ENCODE measurements at regions not wholly inside any gene's neighbourhood (a gene's known extent, or its start where the extent isn't known, plus 50 kb on each side); places are given as distances from the start of the nearest gene placed in this dataset.

DNA sequence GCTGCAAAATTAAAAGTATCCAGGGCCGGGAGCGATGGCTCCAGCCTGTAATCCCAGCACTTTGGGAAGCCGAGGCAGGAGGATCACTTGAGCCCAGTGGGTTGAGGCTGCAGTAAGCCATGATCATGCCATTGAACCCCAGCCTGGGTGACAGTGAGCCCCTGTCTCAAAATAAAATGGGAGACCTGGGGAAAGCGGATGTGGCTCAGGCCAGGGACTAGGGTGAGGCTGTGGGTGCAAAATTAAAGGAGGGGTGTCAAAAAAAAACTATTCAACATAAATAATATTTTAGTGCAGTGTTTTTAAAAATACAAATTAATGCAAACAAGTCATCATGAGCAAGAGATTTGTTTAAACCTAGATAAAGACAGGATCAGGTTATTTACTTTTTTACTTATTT, 100.1 kb upstream of the SLC45A1 start:
- Histone ChIP-seq H3K9me3 (ENCODE audit: control insufficient read depth in 2 of 2, insufficient read depth in 1 of 2, low read depth in 1 of 2, low read length in 1 of 2) (no peaks in the 10 kb centered on the region), H3K27me3 (ENCODE audit: control insufficient read depth in 1 of 2, insufficient read depth in 2 of 2, low read length in 2 of 2) (no peaks in the 10 kb centered on the region), H3K4me3 (ENCODE audit: low read depth in 1 of 2, low read length in 2 of 2) (peak overlapping the region in 1 of 2 donors; percentile 39), H3K36me3 (ENCODE audit: control insufficient read depth in 2 of 2, insufficient read depth in 2 of 2, low read length in 1 of 2) (no peaks in the 10 kb centered on the region), H3K27ac (ENCODE audit: low read depth in 2 of 2, low read length in 1 of 2) (peak overlapping the region in 1 of 2 donors; percentile 1), H3K4me1 (ENCODE audit: control insufficient read depth in 2 of 2, insufficient read depth in 2 of 2, low read length in 1 of 2) (peaks cover 0 to 8% of the 10 kb centered on the region in 2 donors)
- WGBS, 2 donors: 71 to 75% methylated on average over 4 of the region's 4 CpGs

DNA sequence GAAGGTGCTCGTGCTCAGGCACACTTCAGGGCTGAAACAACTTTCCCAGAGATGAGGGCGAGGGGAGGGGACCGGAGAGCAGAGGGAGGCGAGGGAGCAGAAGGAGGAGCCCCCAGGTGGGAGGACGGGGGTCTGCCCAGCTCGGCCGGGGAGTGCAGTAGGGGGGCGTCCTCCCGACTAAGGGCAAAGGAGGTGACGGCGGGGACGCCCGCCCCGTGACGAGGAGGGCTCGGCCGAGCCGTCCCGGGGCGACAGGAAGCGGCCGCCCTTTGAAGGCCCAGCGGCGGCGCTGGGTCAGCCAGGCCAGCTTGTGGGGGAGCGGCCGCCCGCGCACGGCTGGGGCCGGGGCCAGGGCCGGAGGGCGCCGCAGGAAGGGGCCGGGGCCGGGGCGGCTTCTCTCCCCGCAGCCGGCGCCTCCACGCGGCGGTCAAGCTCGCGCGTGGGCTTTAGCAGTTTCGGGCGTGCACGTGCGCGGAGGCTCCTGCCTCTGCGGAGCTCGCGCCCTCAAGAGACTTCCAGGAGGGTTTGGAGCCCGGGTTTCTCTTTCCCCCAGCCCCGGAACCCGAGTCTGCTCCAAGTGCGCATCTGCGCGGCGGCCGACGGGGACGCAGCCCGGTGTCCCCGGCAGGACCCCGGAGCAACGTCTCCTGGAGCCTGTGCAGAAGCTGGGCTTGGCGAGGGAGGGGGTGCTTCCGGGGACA, 100.8 kb upstream of the SLC45A1 start:
- Histone ChIP-seq H3K4me1 (ENCODE audit: control insufficient read depth in 2 of 2, insufficient read depth in 2 of 2, low read length in 1 of 2) (peaks cover 0 to 8% of the 10 kb centered on the region in 2 donors), H3K4me3 (ENCODE audit: low read depth in 1 of 2, low read length in 2 of 2) (peak overlapping the region; percentile 37 to 39), H3K9me3 (ENCODE audit: control insufficient read depth in 2 of 2, insufficient read depth in 1 of 2, low read depth in 1 of 2, low read length in 1 of 2) (no peaks in the 10 kb centered on the region), H3K27me3 (ENCODE audit: control insufficient read depth in 1 of 2, insufficient read depth in 2 of 2, low read length in 2 of 2) (no peaks in the 10 kb centered on the region), H3K27ac (ENCODE audit: low read depth in 2 of 2, low read length in 1 of 2) (peak overlapping the region; percentile 11 to 23), H3K36me3 (ENCODE audit: control insufficient read depth in 2 of 2, insufficient read depth in 2 of 2, low read length in 1 of 2) (no peaks in the 10 kb centered on the region)
- WGBS, 2 donors: 4 to 5% methylated on average over 60 to 70 of the region's 70 CpGs

DNA sequence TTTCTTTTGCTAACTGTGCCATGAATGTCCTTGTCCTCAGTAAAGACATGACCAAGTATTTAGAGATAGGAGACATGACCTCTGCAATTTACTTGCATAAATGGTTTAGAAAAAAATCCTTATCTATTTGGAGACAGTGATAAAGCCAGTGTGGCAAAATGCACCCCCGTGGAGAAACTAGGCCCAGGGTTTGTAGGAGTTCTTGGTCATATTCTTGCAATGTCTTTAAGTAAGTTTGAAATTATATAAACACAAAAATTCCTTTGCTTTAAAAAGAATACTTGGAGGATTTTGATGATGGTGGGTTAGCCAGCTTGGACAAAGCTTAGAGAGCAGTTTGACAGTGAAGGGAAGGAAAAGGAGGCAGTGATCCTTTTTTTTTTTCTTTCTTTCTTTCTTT, 101.9 kb upstream of the SLC45A1 start:
- no peaks in the 10 kb centered on the region for H3K27me3 ChIP-seq (ENCODE audit: control insufficient read depth in 1 of 2, insufficient read depth in 2 of 2, low read length in 2 of 2)
- H3K36me3 ChIP-seq (ENCODE audit: control insufficient read depth in 2 of 2, insufficient read depth in 2 of 2, low read length in 1 of 2): no peaks in the 10 kb centered on the region
- peaks cover 0 to 12% of the 10 kb centered on the region in 2 donors for H3K4me1 ChIP-seq (ENCODE audit: control insufficient read depth in 2 of 2, insufficient read depth in 2 of 2, low read length in 1 of 2)
- no peaks in the 10 kb centered on the region for H3K9me3 ChIP-seq (ENCODE audit: control insufficient read depth in 2 of 2, insufficient read depth in 1 of 2, low read depth in 1 of 2, low read length in 1 of 2)
- H3K4me3 ChIP-seq (ENCODE audit: low read depth in 1 of 2, low read length in 2 of 2): no peak overlapping the region
- H3K27ac ChIP-seq (ENCODE audit: low read depth in 2 of 2, low read length in 1 of 2): peak overlapping the region in 1 of 2 donors; percentile 33
- WGBS, 2 donors: 40 to 61% methylated on average over 1 of the region's 1 CpG

DNA sequence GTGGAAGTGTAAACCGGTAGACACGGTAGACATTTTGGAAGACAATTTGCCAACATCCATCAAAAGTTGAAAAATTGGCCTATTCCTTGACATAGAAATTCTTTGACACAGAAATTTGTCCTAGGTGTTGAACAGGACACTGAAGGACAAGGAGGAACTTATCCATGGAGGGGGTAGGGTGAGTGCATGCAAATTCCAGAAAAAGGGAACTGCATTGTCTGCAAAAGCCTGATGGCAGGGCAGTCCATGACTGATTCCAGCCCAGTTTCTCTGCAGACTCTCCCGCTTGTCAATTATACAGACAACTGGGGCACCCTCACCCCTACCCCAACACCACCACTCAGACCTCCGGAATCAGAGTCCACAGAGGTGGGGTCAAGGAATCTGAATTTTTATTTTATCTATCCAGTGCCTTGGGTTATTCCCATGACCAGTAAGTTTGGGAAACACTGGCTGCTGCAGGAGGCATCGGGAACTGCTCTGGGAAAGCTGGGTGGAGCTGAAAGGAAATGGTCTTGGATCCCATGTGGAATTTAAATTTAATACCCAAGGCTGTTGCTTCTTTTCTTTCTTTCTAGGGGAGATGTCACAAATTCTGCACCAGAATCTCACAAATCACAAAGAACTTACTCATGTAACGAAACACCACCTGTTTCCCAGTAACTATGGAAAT, 103.3 kb upstream of the SLC45A1 start:
- Histone ChIP-seq H3K27ac (ENCODE audit: low read depth in 2 of 2, low read length in 1 of 2) (no peak overlapping the region), H3K4me3 (ENCODE audit: low read depth in 1 of 2, low read length in 2 of 2) (no peak overlapping the region), H3K4me1 (ENCODE audit: control insufficient read depth in 2 of 2, insufficient read depth in 2 of 2, low read length in 1 of 2) (peaks cover 0 to 12% of the 10 kb centered on the region in 2 donors), H3K27me3 (ENCODE audit: control insufficient read depth in 1 of 2, insufficient read depth in 2 of 2, low read length in 2 of 2) (no peaks in the 10 kb centered on the region), H3K9me3 (ENCODE audit: control insufficient read depth in 2 of 2, insufficient read depth in 1 of 2, low read depth in 1 of 2, low read length in 1 of 2) (no peaks in the 10 kb centered on the region), H3K36me3 (ENCODE audit: control insufficient read depth in 2 of 2, insufficient read depth in 2 of 2, low read length in 1 of 2) (no peaks in the 10 kb centered on the region)
- WGBS, 2 donors: 82 to 84% methylated on average over 6 of the region's 6 CpGs

DNA sequence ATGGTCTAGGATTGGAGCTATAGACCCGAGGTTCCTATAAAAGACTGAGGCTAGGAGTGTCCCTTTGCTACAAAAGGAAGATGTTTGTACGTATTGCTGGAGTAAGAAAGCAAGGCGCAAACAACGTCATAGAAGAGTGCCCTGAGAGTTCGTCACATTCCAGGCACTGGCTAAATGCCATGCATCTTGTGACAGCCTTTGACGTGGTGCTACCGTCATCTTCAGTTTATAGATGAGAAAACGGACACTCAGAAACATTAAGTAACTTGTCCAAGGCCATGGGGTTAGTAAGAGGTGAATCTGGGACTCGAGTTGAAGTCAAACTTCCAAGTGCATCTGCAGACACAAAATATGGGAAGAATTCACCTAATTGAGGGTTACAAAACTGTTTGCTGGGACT, 104.2 kb upstream of the SLC45A1 start:
- Histone ChIP-seq H3K36me3 (ENCODE audit: control insufficient read depth in 2 of 2, insufficient read depth in 2 of 2, low read length in 1 of 2) (no peaks in the 10 kb centered on the region), H3K9me3 (ENCODE audit: control insufficient read depth in 2 of 2, insufficient read depth in 1 of 2, low read depth in 1 of 2, low read length in 1 of 2) (no peaks in the 10 kb centered on the region), H3K27ac (ENCODE audit: low read depth in 2 of 2, low read length in 1 of 2) (no peak overlapping the region), H3K4me1 (ENCODE audit: control insufficient read depth in 2 of 2, insufficient read depth in 2 of 2, low read length in 1 of 2) (peaks cover 0 to 12% of the 10 kb centered on the region in 2 donors), H3K27me3 (ENCODE audit: control insufficient read depth in 1 of 2, insufficient read depth in 2 of 2, low read length in 2 of 2) (no peaks in the 10 kb centered on the region), H3K4me3 (ENCODE audit: low read depth in 1 of 2, low read length in 2 of 2) (no peak overlapping the region)
- WGBS, 2 donors: 69 to 83% methylated on average over 9 of the region's 9 CpGs

DNA sequence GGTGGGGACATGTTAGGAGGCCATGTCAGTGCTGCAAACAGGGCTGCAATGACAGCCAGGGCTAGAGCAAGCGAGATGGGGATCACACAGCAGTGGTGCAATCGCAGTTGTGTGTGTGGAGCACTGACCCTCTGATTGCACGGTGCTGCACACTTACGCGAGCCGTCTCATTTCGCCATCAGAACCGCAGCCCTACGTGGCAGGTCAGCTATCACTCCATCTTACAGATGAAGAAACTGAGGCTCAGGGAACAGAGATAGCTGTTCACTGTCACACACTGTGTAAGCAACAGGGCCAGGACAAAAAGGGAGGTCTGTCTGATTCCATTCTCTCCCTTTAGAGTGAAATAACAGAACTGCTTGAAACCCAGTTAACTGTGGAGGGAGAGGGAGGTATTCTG, 104.8 kb upstream of the SLC45A1 start:
- Histone ChIP-seq H3K27ac (ENCODE audit: low read depth in 2 of 2, low read length in 1 of 2) (no peak overlapping the region), H3K4me1 (ENCODE audit: control insufficient read depth in 2 of 2, insufficient read depth in 2 of 2, low read length in 1 of 2) (peaks cover 0 to 12% of the 10 kb centered on the region in 2 donors), H3K9me3 (ENCODE audit: control insufficient read depth in 2 of 2, insufficient read depth in 1 of 2, low read depth in 1 of 2, low read length in 1 of 2) (no peaks in the 10 kb centered on the region), H3K27me3 (ENCODE audit: control insufficient read depth in 1 of 2, insufficient read depth in 2 of 2, low read length in 2 of 2) (no peaks in the 10 kb centered on the region), H3K4me3 (ENCODE audit: low read depth in 1 of 2, low read length in 2 of 2) (no peak overlapping the region), H3K36me3 (ENCODE audit: control insufficient read depth in 2 of 2, insufficient read depth in 2 of 2, low read length in 1 of 2) (no peaks in the 10 kb centered on the region)
- WGBS, 2 donors: 93 to 94% methylated on average over 9 of the region's 9 CpGs

DNA sequence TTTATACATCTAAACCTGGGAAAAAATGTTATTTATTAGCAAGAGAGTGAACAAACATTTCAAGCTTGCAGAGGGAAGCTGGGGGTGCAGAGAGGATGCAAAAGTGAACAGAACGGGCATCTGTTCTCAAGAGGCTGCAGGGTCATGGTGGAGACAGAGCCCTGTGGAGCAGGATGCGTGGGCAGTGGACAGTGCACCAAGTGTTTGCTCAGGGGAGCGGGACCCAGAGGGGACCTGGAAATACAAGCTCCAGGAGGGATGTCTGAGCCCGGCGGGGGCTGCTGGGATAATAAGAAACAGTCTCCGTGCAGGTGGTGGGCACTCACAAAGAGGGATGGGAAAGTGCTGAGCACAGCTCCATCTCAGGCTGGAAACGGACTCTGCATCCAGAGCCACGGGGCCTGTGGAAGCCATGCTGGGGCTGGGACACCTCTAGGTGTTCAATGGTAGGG, 105.3 kb upstream of the SLC45A1 start:
- no peaks in the 10 kb centered on the region for H3K36me3 ChIP-seq (ENCODE audit: control insufficient read depth in 2 of 2, insufficient read depth in 2 of 2, low read length in 1 of 2)
- H3K9me3 ChIP-seq (ENCODE audit: control insufficient read depth in 2 of 2, insufficient read depth in 1 of 2, low read depth in 1 of 2, low read length in 1 of 2): no peaks in the 10 kb centered on the region
- WGBS, 2 donors: 89 to 91% methylated on average over 8 of the region's 8 CpGs
- H3K27ac ChIP-seq (ENCODE audit: low read depth in 2 of 2, low read length in 1 of 2): no peak overlapping the region
- no peak overlapping the region for H3K4me3 ChIP-seq (ENCODE audit: low read depth in 1 of 2, low read length in 2 of 2)
- no peaks in the 10 kb centered on the region for H3K27me3 ChIP-seq (ENCODE audit: control insufficient read depth in 1 of 2, insufficient read depth in 2 of 2, low read length in 2 of 2)
- H3K4me1 ChIP-seq (ENCODE audit: control insufficient read depth in 2 of 2, insufficient read depth in 2 of 2, low read length in 1 of 2): peaks cover 0 to 10% of the 10 kb centered on the region in 2 donors

DNA sequence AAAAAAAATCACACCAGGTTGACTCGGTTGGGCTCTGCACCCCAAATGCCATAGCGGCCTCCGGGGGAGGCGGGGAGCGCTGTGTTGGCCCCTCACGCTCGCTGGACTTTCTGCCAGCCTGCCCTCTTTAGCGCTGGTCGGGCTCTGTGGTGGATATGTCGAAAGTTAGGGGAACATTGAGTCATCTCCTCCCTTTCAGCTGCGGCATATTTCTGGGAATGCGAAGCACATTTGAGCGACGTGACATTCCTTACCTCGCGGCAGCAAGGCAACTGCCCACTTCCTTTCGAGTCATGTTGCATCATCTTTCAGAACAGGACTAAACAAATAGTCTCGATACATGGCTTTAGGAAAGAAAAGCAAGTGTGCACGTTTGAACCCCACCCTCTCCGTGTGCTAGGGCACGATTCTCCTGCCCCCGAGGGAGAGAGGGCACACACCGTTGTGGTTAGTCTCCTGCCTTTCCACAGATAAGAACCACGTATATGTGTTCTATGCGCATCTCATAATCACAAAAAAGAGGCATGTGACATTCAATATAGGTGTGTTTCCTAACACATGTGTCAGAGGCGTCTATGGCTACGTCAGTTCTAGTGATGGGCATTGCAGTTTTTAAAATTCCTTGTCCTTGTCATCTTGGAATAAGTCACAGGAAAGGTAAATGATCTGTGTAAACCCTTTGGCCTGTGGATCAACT, 105.9 kb upstream of the SLC45A1 start:
- 40 to 43% methylated on average over 27 of the region's 27 CpGs for WGBS, 2 donors
- H3K36me3 ChIP-seq (ENCODE audit: control insufficient read depth in 2 of 2, insufficient read depth in 2 of 2, low read length in 1 of 2): no peaks in the 10 kb centered on the region
- peak overlapping the region in 1 of 2 donors; percentile 45 for H3K27ac ChIP-seq (ENCODE audit: low read depth in 2 of 2, low read length in 1 of 2)
- H3K27me3 ChIP-seq (ENCODE audit: control insufficient read depth in 1 of 2, insufficient read depth in 2 of 2, low read length in 2 of 2): no peaks in the 10 kb centered on the region
- H3K4me1 ChIP-seq (ENCODE audit: control insufficient read depth in 2 of 2, insufficient read depth in 2 of 2, low read length in 1 of 2): peaks cover 0 to 7% of the 10 kb centered on the region in 2 donors
- no peaks in the 10 kb centered on the region for H3K9me3 ChIP-seq (ENCODE audit: control insufficient read depth in 2 of 2, insufficient read depth in 1 of 2, low read depth in 1 of 2, low read length in 1 of 2)
- no peak overlapping the region for H3K4me3 ChIP-seq (ENCODE audit: low read depth in 1 of 2, low read length in 2 of 2)

DNA sequence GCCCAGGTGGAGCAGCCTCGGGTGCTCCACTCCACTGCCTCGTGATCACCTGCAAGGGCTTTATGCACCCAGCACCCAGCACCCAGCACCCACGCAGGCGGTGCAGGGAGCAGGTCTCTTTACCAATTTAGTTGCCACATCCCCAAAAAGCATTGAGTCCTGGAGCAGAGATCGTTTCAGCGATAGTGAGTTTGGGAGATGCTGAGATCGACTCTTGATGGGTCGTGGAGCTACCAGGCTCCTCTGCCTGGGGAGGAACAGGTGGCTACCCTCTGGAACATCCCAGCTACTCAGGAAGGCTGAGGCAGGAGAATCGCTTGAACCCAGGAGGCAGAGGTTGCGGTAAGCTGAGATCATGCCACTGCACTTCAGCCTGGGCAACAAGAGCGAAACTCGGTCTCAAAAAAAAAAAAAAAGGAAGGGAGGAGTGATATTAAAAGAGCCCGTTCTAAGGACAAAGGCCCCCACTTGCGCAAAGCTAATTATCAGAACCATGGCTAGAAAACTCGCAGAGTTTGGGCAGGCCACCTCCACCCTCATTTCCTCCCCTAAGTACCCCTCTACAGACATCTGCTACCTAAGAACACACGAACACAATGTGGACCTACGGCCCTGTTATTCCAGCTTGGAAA, 106.5 kb upstream of the SLC45A1 start:
- Histone ChIP-seq H3K9me3 (ENCODE audit: control insufficient read depth in 2 of 2, insufficient read depth in 1 of 2, low read depth in 1 of 2, low read length in 1 of 2) (no peaks in the 10 kb centered on the region), H3K27me3 (ENCODE audit: control insufficient read depth in 1 of 2, insufficient read depth in 2 of 2, low read length in 2 of 2) (no peaks in the 10 kb centered on the region), H3K36me3 (ENCODE audit: control insufficient read depth in 2 of 2, insufficient read depth in 2 of 2, low read length in 1 of 2) (no peaks in the 10 kb centered on the region), H3K27ac (ENCODE audit: low read depth in 2 of 2, low read length in 1 of 2) (peak overlapping the region in 1 of 2 donors; percentile 45), H3K4me1 (ENCODE audit: control insufficient read depth in 2 of 2, insufficient read depth in 2 of 2, low read length in 1 of 2) (peaks cover 0 to 4% of the 10 kb centered on the region in 2 donors), H3K4me3 (ENCODE audit: low read depth in 1 of 2, low read length in 2 of 2) (no peak overlapping the region)
- 79 to 81% methylated on average over 17 of the region's 17 CpGs for WGBS, 2 donors
